Stimulated activated effector memory CD8-positive, alpha-beta T cell treated with anti-CD3 and anti-CD28 coated beads, Interleukin-12 subunit alpha, Interleukin-12 subunit beta, amount 100 ng/mL, for 72 hours (primary cell): ENCODE measurements at regions not wholly inside any gene's neighbourhood (a gene's known extent, or its start where the extent isn't known, plus 50 kb on each side); places are given as distances from the start of the nearest gene placed in this dataset.
A peak's percentile ranks its signal among the peaks of the same experiment; 100 is the strongest.
"Not testable (repeated sequence)": the region's sequence is repeated elsewhere in the genome, so short reads cannot be mapped to it uniquely, and the experiment has no call there.

Experiments used
- ATAC-seq: fragments of 150-1000 bp; cut with Tn5 transposase; 2 replicates; pipeline ENCODE4 v1.10.0; 2021
- DNase-seq, 2 donors: peaks; one replicate each; pipeline ENCODE4 v3.0.0; 2021 to 2022; ENCODE audit warnings: low spot score in 2 of 2
- H3K27ac Mint-ChIP-seq: one replicate; pipeline ENCODE4 v1.8.0; 2022; ENCODE audit warnings: mild to moderate bottlenecking, mixed read lengths
- H3K36me3 Mint-ChIP-seq: one replicate; pipeline ENCODE4 v1.8.0; 2022; ENCODE audit warnings: mild to moderate bottlenecking, mixed read lengths
- H3K4me1 Mint-ChIP-seq: one replicate; pipeline ENCODE4 v1.8.0; 2022; ENCODE audit warnings: mixed read lengths
- H3K4me3 Mint-ChIP-seq: one replicate; pipeline ENCODE4 v1.8.0; 2022; ENCODE audit warnings: mild to moderate bottlenecking, mixed read lengths
- H3K9me3 Mint-ChIP-seq: one replicate; pipeline ENCODE4 v1.8.0; 2022; ENCODE audit warnings: mixed read lengths

DNA sequence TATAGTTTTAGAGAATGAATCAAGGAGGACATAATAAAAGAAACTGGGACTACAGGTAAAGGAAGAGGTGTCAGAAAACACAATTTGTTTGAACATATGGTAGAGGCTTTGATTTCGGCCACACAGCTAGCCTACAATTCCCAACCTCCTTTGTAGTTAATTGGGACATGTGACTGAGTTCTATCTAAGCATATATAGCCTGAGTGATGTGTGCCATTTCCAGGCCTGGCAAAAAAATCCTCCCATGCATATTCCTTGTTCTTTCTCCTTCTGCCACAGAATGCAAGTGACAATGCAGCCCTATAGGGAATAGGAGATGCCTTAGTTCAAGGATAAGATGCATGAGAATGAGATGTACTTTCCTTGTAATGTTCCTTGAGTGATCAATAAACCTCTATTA is 590.7 kb upstream of the STEAP1 start:
- H3K27ac Mint-ChIP-seq = no peak overlapping the region
- ATAC-seq (no peak), DNase-seq (no peak)
- H3K9me3 Mint-ChIP-seq = peaks cover 34% of the 10 kb centered on the region
- no peak overlapping the region for H3K4me3 Mint-ChIP-seq
- H3K4me1 Mint-ChIP-seq = no peaks in the 10 kb centered on the region
- no peaks in the 10 kb centered on the region for H3K36me3 Mint-ChIP-seq

DNA sequence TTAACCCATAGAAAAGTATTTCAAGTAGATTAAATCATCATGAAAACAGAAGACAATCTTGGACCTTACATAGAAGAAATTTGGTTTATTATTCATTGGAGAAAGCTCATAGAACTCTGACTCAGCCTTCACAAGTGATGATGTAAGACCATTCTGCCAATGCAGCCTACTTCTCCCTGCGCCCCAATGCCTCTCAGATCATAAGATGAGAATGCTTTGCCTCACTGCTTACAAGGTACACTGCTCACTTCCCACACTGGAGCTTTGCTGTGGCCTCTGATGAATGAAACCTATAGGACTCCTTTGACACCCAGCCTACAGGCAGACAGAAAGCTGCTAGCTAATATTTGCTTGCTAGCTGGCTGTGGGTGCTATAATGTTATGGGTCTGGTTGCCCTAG is 569.4 kb upstream of the STEAP1 start:
- H3K4me1 Mint-ChIP-seq = no peaks in the 10 kb centered on the region
- DNase-seq (no peak), ATAC-seq (no peak)
- no peaks in the 10 kb centered on the region for H3K36me3 Mint-ChIP-seq
- H3K4me3 Mint-ChIP-seq = no peak overlapping the region
- peaks cover 16% of the 10 kb centered on the region for H3K9me3 Mint-ChIP-seq
- no peak overlapping the region for H3K27ac Mint-ChIP-seq

DNA sequence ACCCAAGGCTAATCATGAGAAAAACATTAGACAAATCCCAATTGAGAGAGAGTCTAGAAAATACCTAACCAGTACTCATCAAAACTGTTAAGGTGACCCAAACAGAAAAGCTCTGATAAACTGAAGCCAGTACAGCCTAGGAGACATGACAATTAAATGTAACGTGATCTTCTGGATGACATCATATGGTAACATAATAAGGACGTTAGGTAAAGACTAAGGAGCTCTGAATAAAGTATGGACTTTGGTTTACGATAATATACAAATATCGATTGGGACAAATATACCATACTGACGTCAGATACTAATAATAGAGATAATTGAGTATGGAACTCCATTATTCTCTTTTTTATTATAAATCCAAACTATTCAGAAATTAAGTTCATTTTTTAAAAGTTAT is 561.1 kb upstream of the STEAP1 start:
- ATAC-seq = no peak
- no peak for DNase-seq
- no peak overlapping the region for H3K27ac Mint-ChIP-seq
- H3K36me3 Mint-ChIP-seq = no peaks in the 10 kb centered on the region
- H3K9me3 Mint-ChIP-seq = peaks cover 8% of the 10 kb centered on the region
- no peaks in the 10 kb centered on the region for H3K4me1 Mint-ChIP-seq
- H3K4me3 Mint-ChIP-seq = no peak overlapping the region

DNA sequence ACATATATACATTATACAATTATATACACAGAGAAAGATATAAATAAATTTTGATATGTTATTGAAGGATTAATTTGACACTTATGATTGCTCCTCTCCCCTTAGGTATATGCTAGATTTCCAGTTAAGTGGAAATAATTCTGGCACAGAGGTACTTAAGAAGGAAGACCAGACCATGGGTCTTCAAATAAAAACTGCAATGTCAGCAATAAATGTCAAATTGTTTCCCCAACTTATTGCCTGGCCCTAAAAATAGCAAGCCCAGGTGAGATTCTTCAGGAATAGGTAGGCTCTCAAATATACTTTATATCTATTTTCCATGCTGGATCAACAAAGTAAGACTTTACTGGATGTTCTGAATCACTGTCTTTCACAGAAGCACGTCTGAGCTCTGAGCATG is 551.3 kb upstream of the STEAP1 start:
- ATAC-seq (no peak), DNase-seq (no peak)
- H3K4me3 Mint-ChIP-seq = no peak overlapping the region
- H3K9me3 Mint-ChIP-seq = peaks cover 32% of the 10 kb centered on the region
- no peaks in the 10 kb centered on the region for H3K36me3 Mint-ChIP-seq
- H3K27ac Mint-ChIP-seq = no peak overlapping the region
- no peaks in the 10 kb centered on the region for H3K4me1 Mint-ChIP-seq

DNA sequence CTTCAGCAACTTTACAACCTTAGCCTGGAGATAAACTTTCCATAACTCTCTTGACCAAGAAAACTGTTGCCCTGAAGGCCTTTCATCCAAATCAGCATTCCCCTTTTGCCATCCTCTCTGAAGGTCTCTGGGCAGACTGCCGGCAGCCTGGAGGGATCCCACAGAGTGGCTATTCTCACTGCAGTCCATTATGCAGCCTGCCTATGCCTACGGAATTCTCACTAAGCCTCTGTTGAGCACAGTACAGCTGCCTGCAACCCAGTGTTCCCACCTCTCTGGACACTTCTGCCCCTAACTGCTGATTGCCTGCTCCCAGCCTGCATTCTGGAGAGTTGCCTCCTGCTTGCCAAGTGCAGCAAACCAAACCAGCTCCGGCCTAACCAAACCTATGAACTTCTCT is 548.9 kb upstream of the STEAP1 start:
- no peak for DNase-seq
- Mint-ChIP-seq H3K27ac (no peak overlapping the region), H3K4me1 (no peaks in the 10 kb centered on the region), H3K36me3 (no peaks in the 10 kb centered on the region), H3K4me3 (no peak overlapping the region), H3K9me3 (peaks cover 26% of the 10 kb centered on the region)
- ATAC-seq = no peak

DNA sequence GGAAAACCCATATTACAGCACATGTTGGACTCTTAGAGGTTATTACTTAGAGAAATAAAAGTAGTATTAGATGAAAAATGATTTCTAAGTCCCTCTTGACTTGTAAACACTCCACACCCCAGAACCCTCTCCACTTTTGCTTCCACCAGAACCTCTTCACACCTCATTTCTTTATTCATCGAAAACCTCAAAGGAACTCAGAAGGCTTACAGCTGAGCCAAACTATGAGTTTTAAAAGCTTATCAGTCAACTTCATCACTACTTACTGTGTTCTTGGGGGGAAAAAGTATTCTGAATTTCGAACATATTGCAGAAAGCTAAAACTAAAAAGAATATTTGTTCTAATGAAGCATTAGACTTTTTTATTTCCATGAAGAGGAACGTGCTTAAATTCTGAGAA is 547.8 kb upstream of the STEAP1 start:
- H3K4me1 Mint-ChIP-seq = no peaks in the 10 kb centered on the region

DNA sequence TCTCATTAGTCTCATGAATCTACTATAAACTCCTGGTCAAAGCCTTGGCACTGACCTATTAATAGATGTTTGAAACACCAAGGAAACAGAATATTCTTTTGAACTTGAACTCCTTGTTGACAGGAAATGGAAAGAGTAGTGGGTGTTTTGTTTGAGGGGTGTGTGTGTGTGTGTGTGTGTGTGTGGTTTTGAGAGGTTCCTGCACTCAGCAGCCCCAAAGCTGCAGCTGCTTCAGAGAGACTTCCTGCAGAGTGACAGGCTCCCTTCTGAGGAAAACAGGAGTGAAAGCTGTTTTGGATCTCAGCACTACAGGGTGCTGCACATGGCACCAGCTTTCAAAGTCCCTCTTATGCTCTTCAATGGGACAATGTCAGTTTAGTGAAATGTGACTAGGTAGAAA is 546.5 kb upstream of the STEAP1 start:
- Mint-ChIP-seq H3K9me3 (peaks cover 21% of the 10 kb centered on the region), H3K36me3 (no peaks in the 10 kb centered on the region), H3K4me1 (no peaks in the 10 kb centered on the region), H3K27ac (no peak overlapping the region), H3K4me3 (no peak overlapping the region)
- no peak for ATAC-seq
- DNase-seq = no peak

More for the DNA sequence above, 547.8 kb upstream of the STEAP1 start:
- Mint-ChIP-seq H3K36me3 (no peaks in the 10 kb centered on the region), H3K27ac (no peak overlapping the region), H3K9me3 (peaks cover 20% of the 10 kb centered on the region), H3K4me3 (no peak overlapping the region)
- ATAC-seq = no peak
- DNase-seq = no peak

DNA sequence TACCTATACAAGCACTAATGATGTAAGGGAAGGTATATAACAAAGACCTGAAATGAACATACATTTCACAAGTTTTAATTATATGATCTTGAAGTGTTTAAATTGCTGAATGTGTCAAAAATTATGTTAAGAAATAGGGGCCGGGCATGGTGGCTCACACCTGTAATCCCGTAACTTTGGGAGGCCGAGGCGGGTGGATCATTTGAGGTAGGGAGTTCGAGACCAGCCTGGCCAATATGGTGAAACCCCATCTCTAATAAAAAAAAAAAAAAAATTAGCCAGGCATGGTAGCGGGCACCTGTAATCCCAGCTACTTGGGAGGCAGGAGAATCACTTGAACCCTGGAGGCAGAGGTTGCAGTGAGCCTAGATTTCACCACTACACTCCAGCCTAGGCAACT is 537.4 kb upstream of the STEAP1 start:
- ATAC-seq, H3K4me1 Mint-ChIP-seq, H3K9me3 Mint-ChIP-seq, H3K27ac Mint-ChIP-seq, DNase-seq, H3K36me3 Mint-ChIP-seq, H3K4me3 Mint-ChIP-seq: not testable (repeated sequence)

DNA sequence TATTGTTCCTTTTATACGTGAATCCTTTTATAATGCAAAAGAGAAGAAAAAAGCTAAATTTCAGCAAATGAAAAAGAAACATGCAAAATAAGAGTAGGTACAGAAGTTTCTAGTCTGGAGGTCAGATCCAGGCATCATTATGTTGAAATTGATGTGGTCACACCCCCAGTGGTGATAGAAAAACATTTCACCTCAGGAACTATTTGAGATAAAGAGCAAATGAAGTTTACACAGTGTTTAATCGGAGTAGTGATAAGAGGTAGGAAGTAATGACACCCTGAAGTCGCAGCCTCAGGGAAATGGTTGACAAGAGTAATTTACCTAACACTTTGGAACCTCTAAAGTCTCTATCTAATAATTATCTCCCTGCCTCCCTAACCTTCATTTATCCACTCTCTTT is 536.0 kb upstream of the STEAP1 start:
- H3K36me3 Mint-ChIP-seq = no peaks in the 10 kb centered on the region
- ATAC-seq (no peak), DNase-seq (no peak)
- H3K4me3 Mint-ChIP-seq = no peak overlapping the region
- no peaks in the 10 kb centered on the region for H3K4me1 Mint-ChIP-seq
- H3K9me3 Mint-ChIP-seq = no peaks in the 10 kb centered on the region
- H3K27ac Mint-ChIP-seq = no peak overlapping the region

DNA sequence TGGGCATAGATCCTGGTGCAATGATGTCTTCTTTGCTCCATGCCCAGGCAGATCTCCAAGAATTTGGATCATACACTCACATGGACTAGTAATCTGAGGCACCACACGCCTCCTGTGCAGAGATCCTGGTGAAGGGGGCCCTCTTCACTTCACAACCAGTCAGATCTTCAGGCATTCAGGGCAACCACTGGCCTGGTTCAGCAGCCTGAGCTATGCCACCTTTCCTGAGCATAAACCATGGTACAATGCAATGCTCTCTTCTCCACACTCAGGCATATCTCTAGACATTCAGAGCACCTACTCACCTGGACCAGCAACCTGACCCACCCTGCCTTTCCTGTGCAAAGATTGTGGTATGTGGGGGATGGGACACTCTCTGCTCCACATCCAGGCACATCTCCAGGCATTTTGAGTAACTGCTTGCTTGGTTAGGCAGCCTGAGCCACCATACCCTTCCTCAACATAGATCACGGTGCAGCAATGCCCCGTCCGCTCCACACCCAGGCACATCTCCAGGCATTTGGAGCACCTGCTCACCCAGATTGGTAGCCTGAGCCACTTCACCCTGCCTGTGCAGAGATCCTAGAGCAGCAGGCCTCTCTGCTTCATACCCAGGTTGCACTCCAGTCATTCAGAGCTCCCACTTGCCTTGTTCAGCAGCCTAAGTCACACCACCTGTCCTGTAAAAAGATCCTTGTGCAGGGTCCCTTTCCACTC is 532.2 kb upstream of the STEAP1 start:
- Mint-ChIP-seq H3K4me1 (no peaks in the 10 kb centered on the region), H3K27ac (no peak overlapping the region), H3K4me3 (no peak overlapping the region), H3K36me3 (peaks cover 6% of the 10 kb centered on the region), H3K9me3 (peaks cover 8% of the 10 kb centered on the region)
- no peak for DNase-seq
- ATAC-seq = peak; percentile 45

DNA sequence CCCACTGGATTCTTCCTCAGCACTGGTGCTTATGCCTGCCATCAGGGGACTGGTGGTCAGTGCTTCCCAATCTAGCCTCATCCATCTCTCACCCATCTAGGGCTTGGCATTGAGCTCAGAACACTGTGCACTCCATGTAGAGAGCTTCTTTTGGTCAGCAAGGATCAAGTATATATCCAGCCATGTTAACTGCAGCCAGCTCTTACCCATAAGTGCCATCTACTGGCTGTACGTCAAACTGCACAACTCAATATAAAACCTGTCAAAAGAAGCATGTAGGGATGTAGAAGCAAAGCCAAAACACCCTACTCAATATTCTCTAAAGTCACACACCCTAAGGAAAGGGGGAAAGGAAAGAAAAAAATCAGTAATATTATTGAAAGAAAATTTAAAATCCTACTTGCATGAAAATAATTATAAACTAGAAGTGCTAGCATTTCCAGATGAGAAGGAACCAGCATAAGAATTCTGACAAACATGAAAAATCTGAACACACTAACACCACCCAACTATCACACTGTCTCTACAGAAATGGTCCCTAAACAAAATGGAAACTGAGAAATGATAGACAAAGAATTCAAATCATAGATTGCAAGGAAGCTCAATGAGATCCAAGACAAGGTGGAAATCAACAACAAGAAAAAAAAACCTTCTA is 531.1 kb upstream of the STEAP1 start:
- DNase-seq (no peak), ATAC-seq (peak; percentile 40)
- no peak overlapping the region for H3K4me3 Mint-ChIP-seq
- no peaks in the 10 kb centered on the region for H3K4me1 Mint-ChIP-seq
- peaks cover 12% of the 10 kb centered on the region for H3K9me3 Mint-ChIP-seq
- H3K27ac Mint-ChIP-seq = no peak overlapping the region
- H3K36me3 Mint-ChIP-seq = peaks cover 6% of the 10 kb centered on the region

DNA sequence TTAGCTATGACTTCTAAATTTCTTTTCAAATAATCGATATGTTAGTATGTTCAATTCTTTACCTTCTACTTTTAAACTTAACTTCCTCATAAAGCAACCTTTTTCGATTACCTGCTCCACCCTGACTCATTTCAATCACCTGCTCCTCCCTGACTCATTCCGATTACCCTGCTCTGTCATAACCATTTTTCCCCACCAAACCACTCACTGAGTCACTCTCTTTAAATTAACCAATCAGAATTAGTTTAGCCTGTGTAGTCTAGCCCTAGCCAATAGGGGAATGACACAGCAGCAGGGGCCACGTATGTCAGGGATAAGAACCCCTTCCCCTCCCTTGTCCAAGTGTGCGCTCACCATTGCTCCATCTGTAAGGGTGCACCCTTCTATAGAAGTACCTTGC is 530.1 kb upstream of the STEAP1 start:
- not testable (repeated sequence) for DNase-seq, H3K27ac Mint-ChIP-seq

DNA sequence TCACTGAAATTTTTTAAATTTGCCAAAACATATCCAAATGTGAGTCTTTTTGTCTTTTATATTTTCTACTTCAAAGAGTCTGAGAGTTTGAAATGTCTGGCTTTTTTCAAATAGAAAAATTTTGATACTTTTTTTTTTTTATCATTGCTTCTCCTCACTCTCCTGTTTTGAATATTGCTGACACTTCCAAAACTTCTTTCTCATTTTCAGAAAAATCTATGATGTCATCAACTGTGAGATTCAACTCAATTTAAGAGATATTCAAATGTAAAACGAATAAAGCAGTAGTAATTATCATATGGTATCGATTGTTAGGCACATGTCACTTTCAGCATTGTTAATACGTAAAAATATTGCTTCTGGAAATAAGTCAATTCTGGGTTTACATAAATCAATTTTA is 505.8 kb upstream of the STEAP1 start:
- no peaks in the 10 kb centered on the region for H3K4me1 Mint-ChIP-seq

More for the DNA sequence above, 530.1 kb upstream of the STEAP1 start:
- H3K9me3 Mint-ChIP-seq = peaks cover 12% of the 10 kb centered on the region
- H3K36me3 Mint-ChIP-seq, H3K4me1 Mint-ChIP-seq, H3K4me3 Mint-ChIP-seq, ATAC-seq: not testable (repeated sequence)

DNA sequence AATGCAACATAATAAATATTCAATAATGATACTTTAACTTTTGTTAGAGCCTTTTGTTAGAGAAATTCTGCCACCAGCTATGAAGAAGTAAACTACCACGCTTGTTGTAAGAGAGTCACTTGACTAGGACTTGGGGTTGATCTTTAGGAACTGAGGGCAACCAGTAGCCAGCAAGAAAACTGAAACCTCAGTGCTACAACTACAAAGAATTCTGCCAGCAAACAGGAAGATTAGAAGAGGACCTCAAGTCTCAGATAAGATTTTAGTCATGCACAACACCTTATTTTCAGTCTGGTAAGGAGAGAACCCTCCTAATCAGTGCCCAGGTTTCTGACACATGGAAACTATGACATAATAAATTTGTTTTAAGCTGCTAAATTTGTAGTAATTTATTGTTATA is 498.3 kb upstream of the STEAP1 start:
- ATAC-seq = no peak
- H3K4me1 Mint-ChIP-seq = no peaks in the 10 kb centered on the region

More for the DNA sequence above, 505.8 kb upstream of the STEAP1 start:
- DNase-seq (no peak), ATAC-seq (no peak)
- Mint-ChIP-seq H3K9me3 (peaks cover 15% of the 10 kb centered on the region), H3K27ac (no peak overlapping the region), H3K4me3 (no peak overlapping the region), H3K36me3 (no peaks in the 10 kb centered on the region)

DNA sequence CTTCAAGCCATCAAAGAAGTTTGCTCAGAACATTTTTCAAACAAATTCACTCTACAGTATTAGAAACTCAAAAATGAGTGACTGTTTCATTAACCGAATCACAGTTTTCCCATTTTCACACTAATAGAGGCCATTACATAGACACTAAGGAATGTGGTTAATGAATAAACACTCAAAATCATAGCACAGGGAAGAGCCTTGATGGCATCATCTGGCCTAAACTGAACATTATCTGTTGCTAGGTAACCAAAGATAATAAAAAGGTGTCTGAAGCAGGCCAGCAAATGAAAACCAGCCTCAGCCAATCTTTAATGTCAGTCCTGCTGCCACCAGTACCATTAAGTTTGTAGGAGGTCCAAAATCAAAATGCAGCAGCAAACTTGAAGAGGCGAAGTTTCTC is 492.4 kb upstream of the STEAP1 start:
- H3K27ac Mint-ChIP-seq = no peak overlapping the region
- no peak for ATAC-seq

More for the DNA sequence above, 498.3 kb upstream of the STEAP1 start:
- H3K4me3 Mint-ChIP-seq = no peak overlapping the region
- DNase-seq = no peak
- H3K36me3 Mint-ChIP-seq = no peaks in the 10 kb centered on the region
- H3K9me3 Mint-ChIP-seq = peaks cover 16% of the 10 kb centered on the region
- no peak overlapping the region for H3K27ac Mint-ChIP-seq

DNA sequence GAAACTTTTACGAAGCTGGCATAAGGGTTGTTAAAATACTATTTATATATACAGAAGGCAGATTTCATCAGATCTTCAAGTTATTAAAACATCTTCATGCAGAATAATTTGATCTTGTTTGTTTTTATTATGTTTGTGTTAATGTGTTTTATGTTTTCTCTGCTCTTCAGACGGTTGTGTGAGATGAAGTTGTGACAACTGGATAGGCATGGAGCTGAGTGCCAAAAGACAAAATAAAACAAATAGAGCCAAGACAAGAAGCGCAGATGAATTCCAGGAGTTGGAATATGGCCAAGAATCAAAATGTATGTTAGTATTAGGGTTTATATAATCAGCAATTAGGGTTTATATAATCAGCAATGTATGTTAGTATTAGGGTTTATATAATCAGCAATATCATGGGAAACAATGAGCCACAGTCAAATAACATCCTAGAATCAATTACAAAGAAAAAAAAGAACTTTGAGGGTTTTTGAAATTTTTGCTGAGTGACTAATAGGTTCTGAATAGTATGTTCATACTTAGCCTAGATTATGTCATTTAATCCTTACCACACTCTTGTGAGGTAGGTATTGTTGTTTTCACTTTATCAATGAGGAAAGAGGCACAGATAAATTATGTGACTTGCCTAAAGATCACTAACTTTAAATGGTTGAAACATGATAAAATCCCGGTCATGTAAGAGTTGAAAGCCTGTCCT is 488.0 kb upstream of the STEAP1 start:
- no peak overlapping the region for H3K27ac Mint-ChIP-seq
- DNase-seq (no peak), ATAC-seq (no peak)
- H3K4me3 Mint-ChIP-seq = no peak overlapping the region
- H3K4me1 Mint-ChIP-seq = no peaks in the 10 kb centered on the region
- H3K36me3 Mint-ChIP-seq = no peaks in the 10 kb centered on the region
- H3K9me3 Mint-ChIP-seq = peaks cover 2% of the 10 kb centered on the region

More for the DNA sequence above, 492.4 kb upstream of the STEAP1 start:
- H3K36me3 Mint-ChIP-seq = no peaks in the 10 kb centered on the region
- no peak for DNase-seq
- H3K4me1 Mint-ChIP-seq = no peaks in the 10 kb centered on the region
- H3K9me3 Mint-ChIP-seq = peaks cover 8% of the 10 kb centered on the region
- H3K4me3 Mint-ChIP-seq = no peak overlapping the region
